Urinary bladder (tissue), 3 donors: ENCODE measurements at regions not wholly inside any gene's neighbourhood (a gene's known extent, or its start where the extent isn't known, plus 50 kb on each side); places are given as distances from the start of the nearest gene placed in this dataset.
"Not testable (repeated sequence)": the region's sequence is repeated elsewhere in the genome, so short reads cannot be mapped to it uniquely, and the experiment has no call there.

Source experiments
- DNase-seq: peaks from one replicate; pipeline ENCODE4 v3.0.0-alpha.2; 2015; ENCODE audit errors: extremely low spot score
- H3K27ac ChIP-seq: one replicate; pipeline ENCODE4 v1.5.1; 2013; ENCODE audit warnings: low read depth, mild to moderate bottlenecking, moderate library complexity
- H3K36me3 ChIP-seq: one replicate; pipeline ENCODE4 v1.6.1; 2013; ENCODE audit warnings: mild to moderate bottlenecking, moderate library complexity; ENCODE audit not compliant: insufficient read depth
- H3K4me1 ChIP-seq: one replicate; pipeline ENCODE4 v1.6.1; 2013; ENCODE audit warnings: mild to moderate bottlenecking, moderate library complexity; ENCODE audit not compliant: insufficient read depth
- H3K4me3 ChIP-seq: one replicate; pipeline ENCODE4 v1.5.1; 2013; ENCODE audit warnings: low read depth, low read length
- WGBS: extraction: QIAGEN DNeasy Blood & Tissue Kit; methylation state at CpG from one replicate; pipeline ENCODE4 v1.1.7; 2013; 5-methylcytosine and 5-hydroxymethylcytosine counted together
- donor health status: healthy with polysubstance abuse.
- donor health status: healthy.

DNA sequence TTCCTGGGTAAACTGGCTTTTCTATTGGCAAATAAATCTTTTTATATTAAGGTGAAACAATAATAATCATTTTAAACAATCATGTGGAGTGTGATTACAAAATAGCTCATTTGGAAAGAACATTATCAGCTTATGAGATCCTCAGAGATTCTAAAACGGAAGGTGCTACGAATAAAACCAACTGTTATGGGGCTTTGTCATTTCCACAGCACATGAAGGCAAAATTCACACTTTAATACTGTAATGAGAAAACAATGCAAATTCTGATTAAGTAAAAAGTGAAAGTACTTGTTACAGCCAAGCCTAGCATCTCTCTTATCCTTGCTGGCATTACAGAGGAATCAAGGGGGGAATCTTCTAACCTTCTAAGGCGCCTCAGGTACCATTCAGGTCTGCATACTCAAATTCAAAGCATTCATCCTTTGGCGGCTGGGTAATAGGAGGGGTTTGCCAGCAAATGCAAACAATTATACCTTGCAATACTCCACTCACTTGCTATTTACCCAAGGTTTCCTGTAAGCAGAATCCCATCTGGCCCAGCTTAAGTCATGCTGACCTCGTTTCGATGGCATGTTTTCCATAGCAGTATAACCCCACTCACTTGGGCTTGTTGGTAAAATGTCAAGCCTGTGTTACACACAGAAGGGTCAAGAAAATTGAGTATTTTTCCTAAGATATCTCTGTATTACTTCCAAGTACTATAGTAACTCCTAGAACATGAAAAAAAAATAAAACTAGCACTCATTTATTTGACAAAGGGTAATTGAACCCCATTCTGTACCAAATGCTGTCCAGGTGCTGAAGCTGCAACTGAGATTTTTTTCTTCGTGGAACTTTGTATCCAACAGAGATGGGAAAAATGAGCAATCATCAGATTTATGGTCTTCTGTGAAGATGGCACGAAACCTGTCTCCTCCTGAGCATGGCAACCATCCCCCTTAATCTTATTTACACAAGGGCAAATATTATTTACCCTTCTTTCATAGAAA is 183.7 kb upstream of the LMCD1 start:
- WGBS, result 82% methylated on average over 8 of the region's 8 CpGs
- Histone ChIP-seq H3K36me3 (no peaks in the 10 kb centered on the region), H3K4me1 (no peaks in the 10 kb centered on the region), H3K27ac (no peak overlapping the region), H3K4me3 (no peak overlapping the region)
- no peak for DNase-seq

- H3K4me1 ChIP-seq, result no peaks in the 10 kb centered on the region
- no peak overlapping the region for H3K4me3 ChIP-seq
- H3K36me3 ChIP-seq, result no peaks in the 10 kb centered on the region
- H3K27ac ChIP-seq, result no peak overlapping the region
- 66% methylated on average over 2 of the region's 2 CpGs for WGBS
- no peak for DNase-seq
Observed at GRCh38 chr3:8319935-8320634, 181.5 kb upstream of the LMCD1 start.

GRCh38 chr3:8320711-8321458 is 180.7 kb upstream of the LMCD1 start:
- H3K36me3 ChIP-seq, result no peaks in the 10 kb centered on the region
- no peaks in the 10 kb centered on the region for H3K4me1 ChIP-seq
- H3K4me3 ChIP-seq, result no peak overlapping the region
- 85% methylated on average over 6 of the region's 6 CpGs for WGBS
- no peak for DNase-seq
- no peak overlapping the region for H3K27ac ChIP-seq

GRCh38 chr3:8324747-8325146 is 176.9 kb upstream of the LMCD1 start:
- Histone ChIP-seq H3K4me3 (no peak overlapping the region), H3K4me1 (no peaks in the 10 kb centered on the region), H3K27ac (no peak overlapping the region), H3K36me3 (no peaks in the 10 kb centered on the region)
- 77% methylated on average over 3 of the region's 3 CpGs for WGBS
- no peak for DNase-seq

GRCh38 chr3:8325306-8325705 is 176.3 kb upstream of the LMCD1 start:
- no peak for DNase-seq
- no peak overlapping the region for H3K4me3 ChIP-seq
- H3K36me3 ChIP-seq, result no peaks in the 10 kb centered on the region
- no peaks in the 10 kb centered on the region for H3K4me1 ChIP-seq
- whole genome bisulfite sequencing, result 71% methylated on average over 2 of the region's 2 CpGs
- H3K27ac ChIP-seq, result no peak overlapping the region

- not testable (repeated sequence) for DNase-seq, H3K27ac ChIP-seq, H3K4me1 ChIP-seq, H3K36me3 ChIP-seq, H3K4me3 ChIP-seq
- WGBS, result 90% methylated on average over 18 of the region's 18 CpGs
Observed at GRCh38 chr3:8325833-8326232, 175.8 kb upstream of the LMCD1 start.

DNA sequence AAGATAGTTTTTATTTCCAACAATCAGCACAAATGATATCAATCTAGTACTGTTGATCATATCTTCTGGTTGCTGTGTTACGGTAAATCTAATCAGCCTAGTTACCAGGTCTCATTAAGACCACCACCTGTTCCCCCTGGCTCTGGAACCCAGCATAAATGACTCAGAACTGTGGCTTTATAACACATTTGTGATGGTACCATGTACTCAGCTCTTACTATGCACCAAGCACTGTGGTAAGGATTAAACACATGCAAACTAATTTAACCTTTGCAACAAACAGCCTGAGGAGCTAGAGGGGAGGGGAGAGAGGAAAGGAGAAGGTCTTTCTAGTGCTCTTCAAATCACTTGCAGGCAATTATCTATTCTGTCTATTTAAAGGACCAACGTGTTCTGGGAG is 173.9 kb upstream of the LMCD1 start:
- Histone ChIP-seq H3K27ac (no peak overlapping the region), H3K36me3 (no peaks in the 10 kb centered on the region), H3K4me3 (no peak overlapping the region), H3K4me1 (no peaks in the 10 kb centered on the region)
- no peak for DNase-seq
- 75% methylated on average over 2 of the region's 2 CpGs for WGBS

DNA sequence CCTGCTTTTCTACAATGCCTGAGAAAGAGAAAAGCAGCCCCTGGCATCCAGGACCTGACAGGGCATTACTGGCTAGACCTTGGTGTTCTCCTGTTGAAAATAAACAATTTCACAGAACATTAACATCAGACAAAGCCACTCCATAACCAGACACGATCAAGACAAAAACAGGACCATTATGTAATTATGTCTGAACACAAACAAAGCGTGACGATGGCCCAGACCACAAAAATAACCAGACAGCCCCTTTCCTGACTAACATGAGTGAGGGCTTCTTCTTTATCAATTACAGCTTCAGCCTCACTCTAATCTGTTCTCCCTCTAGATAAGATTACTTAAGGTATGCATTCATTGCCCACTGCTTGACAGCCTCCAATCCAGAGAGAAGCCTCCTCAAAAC is 172.7 kb upstream of the LMCD1 start:
- DNase-seq, result no peak
- Histone ChIP-seq H3K4me1 (no peaks in the 10 kb centered on the region), H3K36me3 (no peaks in the 10 kb centered on the region), H3K4me3 (no peak overlapping the region), H3K27ac (no peak overlapping the region)
- WGBS, result 66% methylated on average over 3 of the region's 3 CpGs

DNA sequence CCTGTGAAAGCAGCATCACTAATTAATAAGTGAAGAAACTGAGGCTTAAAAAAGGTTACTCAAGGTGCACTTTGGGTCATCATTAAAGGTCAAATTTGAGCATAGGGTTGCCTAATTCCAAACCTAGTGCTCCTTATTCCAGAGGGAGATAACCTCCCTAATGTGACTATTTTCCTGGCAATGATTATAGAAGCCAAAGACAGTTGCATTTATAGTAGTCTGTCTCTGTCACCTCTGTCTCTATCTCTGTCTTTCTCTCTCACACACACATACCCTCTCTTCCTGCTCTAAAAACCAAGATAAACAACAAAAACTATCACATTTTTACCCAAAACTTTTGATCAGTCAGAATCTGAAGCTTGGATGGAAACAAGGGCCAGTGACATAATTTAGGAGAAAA is 172.0 kb upstream of the LMCD1 start:
- Histone ChIP-seq H3K4me3 (no peak overlapping the region), H3K36me3 (no peaks in the 10 kb centered on the region), H3K27ac (no peak overlapping the region), H3K4me1 (no peaks in the 10 kb centered on the region)
- DNase-seq, result no peak

GRCh38 chr3:8336456-8336855 is 165.2 kb upstream of the LMCD1 start:
- Histone ChIP-seq H3K4me3 (no peak overlapping the region), H3K27ac (no peak overlapping the region), H3K36me3 (no peaks in the 10 kb centered on the region), H3K4me1 (no peaks in the 10 kb centered on the region)
- 88% methylated on average over 8 of the region's 8 CpGs for WGBS
- no peak for DNase-seq

GRCh38 chr3:8338424-8338823 is 163.2 kb upstream of the LMCD1 start:
- no peak overlapping the region for H3K4me3 ChIP-seq
- WGBS, result 87% methylated on average over 2 of the region's 2 CpGs
- DNase-seq, result no peak
- H3K4me1 ChIP-seq, result no peaks in the 10 kb centered on the region
- H3K27ac ChIP-seq, result no peak overlapping the region
- H3K36me3 ChIP-seq, result no peaks in the 10 kb centered on the region

GRCh38 chr3:8341821-8342247 is 159.8 kb upstream of the LMCD1 start:
- DNase-seq, result peak; percentile 32

GRCh38 chr3:8343058-8343457 is 158.6 kb upstream of the LMCD1 start:
- DNase-seq, result no peak
- no peak overlapping the region for H3K4me3 ChIP-seq
- no peak overlapping the region for H3K27ac ChIP-seq
- WGBS, result 91% methylated on average over 1 of the region's 1 CpG
- H3K4me1 ChIP-seq, result no peaks in the 10 kb centered on the region
- no peaks in the 10 kb centered on the region for H3K36me3 ChIP-seq

More at GRCh38 chr3:8341821-8342247, 159.8 kb upstream of the LMCD1 start:
- Histone ChIP-seq H3K4me3 (no peak overlapping the region), H3K36me3 (no peaks in the 10 kb centered on the region), H3K4me1 (no peaks in the 10 kb centered on the region), H3K27ac (no peak overlapping the region)
- WGBS, result 20% methylated on average over 7 of the region's 7 CpGs
